DMS79 treated with DMSO at 0.1 percent for 48 hours (cell line): ENCODE measurements at regions not wholly inside any gene's neighbourhood (a gene's known extent, or its start where the extent isn't known, plus 50 kb on each side); places are given as distances from the start of the nearest gene placed in this dataset.

Experiments
- DNase-seq: peaks from one replicate; lab custom pipeline; 2025; lab: John Stamatoyannopoulos, UW

DNA sequence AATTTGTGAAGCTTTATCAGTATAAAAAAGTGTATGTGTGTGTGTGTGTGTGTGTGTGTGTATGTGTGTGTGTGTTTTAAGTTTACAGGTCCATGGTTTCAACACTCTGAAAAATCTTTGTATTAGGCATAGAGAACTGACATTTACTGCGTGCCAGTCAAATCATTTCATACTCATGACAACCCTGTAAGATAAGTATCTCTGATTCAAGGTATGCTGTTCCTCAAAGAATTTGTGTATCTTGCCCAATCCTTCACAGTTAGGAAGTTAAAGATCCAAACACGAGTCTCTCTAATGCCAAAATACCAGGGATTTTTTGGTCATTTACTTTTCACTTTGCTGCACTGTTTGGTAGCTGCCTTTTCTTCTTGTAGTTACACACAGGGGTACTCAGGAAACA lies 1121.3 kb upstream of the AUTS2 start:
- no peak for DNase-seq

DNA sequence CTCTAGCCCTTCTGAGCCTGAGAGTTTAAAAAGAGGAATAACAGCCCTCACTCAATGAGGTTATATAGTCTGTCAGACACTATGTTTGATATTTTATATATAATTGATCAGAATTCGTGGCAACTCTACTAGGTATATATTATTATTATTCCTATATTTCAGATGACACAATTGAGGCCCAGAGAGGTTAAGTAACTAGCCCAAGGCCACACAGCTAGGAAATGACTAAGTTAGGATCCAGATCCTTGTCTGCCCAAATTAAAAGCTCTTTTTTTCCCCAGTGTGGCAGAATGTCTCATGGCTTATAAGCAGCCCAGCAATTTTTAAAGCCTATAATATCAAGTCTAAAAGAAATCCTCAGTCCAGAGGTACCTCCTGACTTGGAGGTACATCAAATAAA lies 1119.9 kb upstream of the AUTS2 start:
- DNase-seq: no peak

DNA sequence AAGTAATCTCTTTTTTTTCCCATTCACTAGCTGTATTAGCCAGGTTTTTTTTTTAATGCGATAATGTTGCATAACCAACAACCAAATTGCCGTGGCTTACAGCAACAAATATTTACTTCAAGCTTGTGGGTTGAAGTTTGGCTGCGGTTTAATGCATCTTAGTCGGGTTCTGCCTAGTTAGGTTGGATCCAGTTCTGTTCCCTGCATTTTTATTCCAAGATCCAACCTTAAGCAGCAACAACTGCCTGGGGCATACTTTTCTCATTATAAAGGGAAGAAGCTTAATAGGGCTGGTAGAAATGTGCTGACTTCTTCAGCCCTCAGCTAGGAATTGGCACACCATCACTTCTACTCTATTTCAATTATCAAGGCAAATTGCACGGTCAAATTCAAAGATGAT lies 1115.5 kb upstream of the AUTS2 start:
- no peak for DNase-seq

DNA sequence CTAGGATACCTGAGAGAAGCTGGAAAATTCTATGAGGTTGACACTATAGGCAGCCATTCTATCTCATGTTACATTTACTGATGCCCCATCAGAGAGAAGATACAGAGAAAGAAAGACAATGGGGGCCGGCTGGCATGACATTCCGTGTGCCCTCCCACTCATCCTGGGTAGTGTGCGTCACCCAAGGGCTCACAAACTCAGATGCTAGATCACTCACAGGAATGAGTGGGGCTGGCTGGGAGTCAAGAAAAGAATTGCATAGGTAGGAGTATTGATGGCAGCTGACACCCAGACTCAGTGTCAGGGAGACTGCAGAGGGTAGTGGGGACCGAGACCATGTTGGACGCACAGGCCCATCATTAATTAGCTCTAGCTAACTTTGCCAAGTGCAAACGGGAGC lies 1113.5 kb upstream of the AUTS2 start:
- DNase-seq: no peak

DNA sequence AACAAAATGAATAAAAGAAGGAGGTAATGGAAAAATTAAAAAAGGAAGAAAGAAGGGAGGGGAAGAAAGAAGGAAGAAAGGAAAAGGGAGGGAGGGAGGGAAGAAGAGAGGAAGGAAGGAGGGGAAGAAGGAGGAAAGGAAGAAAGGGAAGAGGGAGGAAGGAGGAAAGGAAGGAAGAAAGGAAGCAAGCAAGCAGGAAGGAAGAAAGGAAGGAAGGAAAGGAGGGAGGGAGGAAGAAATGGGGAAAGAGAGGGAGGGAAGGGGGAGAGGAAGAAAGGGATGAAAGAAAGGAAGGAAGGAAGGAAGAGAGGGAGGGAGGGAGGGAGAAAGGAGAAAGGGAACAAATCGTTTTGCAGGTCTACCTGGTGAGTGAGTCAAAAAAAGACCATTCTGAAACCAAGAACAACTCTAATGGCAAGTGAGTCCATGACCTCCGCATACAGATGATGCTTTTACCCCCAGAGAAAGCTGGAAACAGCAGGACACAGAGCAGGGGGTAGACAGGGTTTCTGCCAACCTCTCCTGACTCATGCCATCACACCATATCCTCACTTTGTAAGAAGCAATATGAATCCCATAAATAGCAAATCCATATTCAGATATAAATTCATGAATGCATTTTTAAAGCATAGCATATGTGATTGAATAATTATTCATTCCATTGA lies 1112.9 kb upstream of the AUTS2 start:
- no peak for DNase-seq

DNA sequence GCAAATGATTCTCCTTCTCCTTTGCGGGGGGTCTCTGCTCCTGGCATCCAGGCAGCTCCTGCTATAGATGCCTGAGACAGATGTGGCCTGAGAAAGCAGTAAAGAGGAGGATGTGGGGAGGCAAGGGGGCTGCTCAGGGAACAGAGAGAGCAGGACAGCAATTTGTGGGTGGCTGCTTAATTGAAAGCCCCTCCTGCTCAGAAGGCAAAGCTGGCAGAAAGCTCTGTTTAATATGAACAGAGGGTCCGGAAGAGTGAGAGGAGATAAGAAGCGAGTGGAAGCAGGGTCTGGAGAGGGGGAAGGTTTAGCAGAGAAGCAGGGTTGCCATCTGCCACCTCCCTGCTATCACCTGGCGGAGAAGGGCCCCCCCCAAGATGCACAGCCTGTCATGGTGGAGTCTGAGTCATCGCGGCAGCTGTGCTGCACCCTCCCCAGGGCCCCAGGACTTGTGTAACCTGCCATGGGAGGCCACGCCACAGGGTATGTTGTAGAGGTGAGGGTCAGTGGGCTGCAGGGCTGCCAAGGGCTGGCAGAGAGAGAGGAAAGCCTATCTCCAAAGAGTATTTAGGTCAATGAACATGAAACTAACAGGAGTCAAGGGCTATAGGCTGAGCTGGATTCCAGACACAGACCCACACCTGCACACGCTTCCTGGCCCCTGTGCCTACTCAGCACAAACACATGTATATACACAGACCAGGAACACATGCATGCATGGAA lies 1109.8 kb upstream of the AUTS2 start:
- no peak for DNase-seq

DNA sequence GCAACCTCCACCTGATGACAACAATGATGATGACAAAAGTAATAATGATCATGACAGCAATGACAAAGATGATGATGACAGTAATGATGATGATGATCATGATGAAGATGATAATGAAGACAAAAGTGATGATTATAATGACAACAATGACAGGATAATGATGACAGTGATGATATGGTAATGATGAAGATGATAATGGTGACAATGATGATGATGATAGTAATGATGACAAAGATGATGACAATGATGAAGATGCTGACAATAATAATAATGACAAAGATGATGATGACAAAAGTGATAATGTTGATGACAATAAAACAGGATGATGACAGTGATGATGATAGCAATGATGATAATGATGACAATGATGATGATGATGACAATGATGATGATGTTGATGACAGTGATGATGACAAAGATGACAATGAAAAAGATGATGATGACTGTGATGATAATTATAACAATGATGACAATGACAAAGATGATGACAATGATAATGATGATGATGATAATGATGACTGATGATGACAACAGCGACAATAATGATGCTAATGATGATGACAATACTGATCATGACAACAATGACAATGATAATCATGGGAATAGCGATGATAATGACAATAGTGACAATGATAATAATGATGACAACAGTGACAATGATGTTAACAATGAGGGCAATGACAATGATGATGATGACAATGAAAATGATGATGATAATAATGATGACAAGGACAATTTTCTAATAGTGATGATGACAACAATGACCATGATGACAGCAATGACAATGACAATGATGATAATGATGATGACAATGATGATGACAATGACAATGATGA lies 1106.5 kb upstream of the AUTS2 start:
- no peak for DNase-seq

DNA sequence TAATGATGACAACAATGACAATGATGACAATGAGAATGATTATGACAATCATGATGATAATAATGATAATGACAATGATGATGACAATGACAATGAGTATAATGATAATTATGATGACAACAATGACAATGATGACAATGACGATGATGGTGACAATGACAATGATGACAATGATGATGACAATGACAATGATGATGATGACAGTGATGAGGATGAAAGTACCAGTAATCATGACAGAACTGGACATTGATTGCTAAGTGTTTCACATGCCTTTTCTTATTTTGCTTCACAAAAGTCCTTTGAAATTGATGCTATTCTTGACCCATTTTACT lies 1106.0 kb upstream of the AUTS2 start:
- no peak for DNase-seq

DNA sequence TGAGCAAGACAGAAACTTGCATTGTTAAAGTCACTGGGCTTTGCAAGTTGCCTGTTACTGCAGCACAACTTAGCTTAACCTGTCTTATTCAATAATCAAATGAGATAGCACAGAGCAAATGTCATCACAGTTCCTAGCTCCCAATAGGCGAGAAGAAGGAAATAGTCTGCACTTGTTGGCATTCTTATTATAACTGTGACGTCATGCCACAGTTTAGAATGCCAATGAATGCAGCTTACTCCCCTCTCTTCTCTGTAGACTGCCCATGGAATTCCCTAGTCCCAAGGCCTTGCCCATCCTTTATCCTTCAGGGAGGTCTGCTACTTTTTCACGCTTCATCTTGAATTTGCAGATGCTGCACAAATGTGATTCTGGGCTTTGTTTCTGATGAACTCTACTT lies 1094.9 kb upstream of the AUTS2 start:
- DNase-seq: no peak

DNA sequence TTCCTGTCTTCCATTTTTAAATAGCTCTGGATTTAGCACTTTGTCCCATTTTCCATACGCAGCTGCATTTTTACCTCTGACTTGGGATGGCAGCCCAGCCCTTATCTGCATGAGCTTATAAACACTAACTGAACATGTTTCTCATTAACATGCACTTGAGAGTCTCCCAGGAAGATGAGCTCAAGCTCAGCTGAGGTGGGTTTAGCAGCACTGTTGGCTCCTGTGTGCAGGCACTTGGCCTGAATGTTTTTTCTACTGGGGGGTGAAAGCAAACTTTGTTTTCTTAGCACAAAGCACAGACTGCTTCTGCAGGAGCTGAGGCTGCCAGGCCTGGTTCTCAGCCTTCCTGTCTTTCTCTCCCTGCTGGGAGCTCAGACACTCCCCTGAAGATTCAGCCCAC lies 1093.6 kb upstream of the AUTS2 start:
- no peak for DNase-seq

DNA sequence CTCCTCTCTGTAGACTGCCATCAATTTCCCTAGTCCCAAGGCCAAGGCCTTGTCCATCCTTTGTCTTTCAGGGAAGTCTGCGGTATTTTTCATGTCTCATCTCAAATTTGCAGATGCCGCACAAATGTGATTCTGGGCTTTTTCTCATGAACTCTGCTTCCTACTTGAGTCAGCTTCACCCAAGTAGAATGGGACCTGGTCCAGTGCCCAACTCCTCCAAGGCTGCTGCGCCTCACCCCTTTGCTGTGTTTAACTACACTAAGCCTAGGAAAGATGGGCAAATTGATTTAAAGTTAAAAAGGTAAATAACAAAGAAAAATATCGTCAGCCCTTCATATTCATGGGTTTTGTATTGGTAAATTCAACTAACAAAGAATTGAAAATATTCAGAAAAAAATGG lies 1092.6 kb upstream of the AUTS2 start:
- DNase-seq: no peak

DNA sequence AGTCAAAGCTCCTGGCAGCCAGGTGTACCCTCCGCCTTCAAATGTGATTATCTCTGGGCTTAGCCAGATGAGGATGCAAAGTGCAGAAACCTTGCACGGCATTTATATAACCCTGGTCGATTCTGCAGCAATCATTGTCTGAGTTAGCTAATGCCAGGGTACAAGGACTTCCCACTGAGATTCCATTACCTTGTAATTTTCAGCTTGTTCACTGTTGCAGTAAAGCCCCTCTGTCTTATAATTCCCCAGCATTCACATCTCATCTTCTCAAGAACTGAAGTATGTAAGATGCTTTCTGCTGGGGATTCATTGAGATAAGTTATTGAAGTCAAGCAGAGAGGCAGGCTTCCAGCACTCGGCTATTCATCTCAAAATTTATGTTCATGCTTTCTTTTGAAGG lies 1090.6 kb upstream of the AUTS2 start:
- DNase-seq: no peak

DNA sequence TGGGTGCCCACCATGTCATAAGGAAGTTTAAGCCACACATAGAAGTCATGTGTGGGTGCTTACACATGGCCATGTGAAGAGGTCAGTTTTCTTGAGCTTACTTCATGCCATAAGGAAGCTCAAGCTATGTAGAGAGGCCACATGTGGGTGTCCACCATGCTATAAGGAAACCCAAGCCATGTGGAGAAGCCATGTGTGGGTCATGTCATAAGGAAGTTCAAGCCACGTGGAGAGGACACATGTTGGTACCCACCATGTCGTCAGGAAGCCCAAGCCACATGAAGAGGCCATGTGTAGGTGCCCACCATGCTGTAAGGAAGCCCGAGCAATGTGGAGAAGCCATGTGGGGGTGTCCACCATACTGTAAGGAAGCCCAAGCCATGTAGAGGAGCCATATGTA lies 1089.2 kb upstream of the AUTS2 start:
- no peak for DNase-seq

DNA sequence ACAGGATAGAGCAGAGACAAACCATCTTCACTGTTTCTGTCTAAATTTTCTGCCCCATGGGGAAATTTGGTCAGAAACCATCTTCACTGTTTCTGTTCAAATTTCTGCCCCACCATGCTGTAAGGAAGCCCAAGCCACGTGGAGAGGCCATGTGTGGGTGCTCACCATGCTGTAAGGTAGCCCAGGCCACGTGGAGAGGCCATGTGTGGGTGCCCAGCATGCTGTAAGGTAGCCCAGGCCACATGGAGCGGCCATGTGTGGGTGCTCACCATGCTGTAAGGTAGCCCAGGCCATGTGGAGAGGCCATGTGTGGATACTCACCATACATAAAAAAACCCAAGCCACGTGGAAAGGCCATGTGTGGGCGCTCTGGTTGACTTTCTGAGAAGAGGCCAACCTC lies 1088.7 kb upstream of the AUTS2 start:
- no peak for DNase-seq

DNA sequence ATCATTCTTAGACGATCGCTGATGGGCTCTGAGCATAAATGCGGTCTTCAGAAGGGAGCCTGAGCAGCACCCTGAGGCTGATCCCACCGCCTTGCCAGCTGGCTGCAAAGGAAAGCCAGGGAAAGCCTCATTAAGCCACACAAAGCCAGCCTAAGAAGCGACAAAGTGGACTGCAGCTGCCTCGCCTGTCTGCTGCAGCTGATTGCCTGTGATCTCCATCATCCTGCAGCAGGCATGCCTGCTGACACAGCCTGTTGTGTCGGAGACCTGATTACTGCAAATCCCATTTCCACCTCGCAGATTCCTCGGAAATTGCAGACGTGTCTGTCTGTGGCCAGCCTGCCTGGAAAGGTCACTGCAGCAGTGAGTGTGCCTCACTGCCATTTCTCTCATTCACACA lies 1087.0 kb upstream of the AUTS2 start:
- DNase-seq: no peak

DNA sequence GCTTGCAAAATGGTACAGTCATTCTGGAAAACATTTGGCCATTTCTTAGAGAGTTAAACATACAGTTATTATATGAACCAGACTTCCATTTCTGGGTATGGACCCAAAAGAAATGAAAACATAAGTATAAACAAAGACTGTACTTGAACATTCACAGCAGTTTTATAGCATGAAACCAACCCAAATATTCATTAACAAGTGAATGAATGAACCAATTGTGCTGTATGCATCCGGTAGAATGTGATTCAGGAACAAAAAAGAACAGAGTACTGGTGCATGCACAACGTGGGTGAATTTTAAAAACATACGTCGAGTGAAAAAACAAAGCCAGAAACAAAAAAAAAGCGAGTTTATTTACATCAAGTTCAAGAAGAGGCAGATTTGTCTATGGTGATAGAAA lies 1085.8 kb upstream of the AUTS2 start:
- DNase-seq: no peak

DNA sequence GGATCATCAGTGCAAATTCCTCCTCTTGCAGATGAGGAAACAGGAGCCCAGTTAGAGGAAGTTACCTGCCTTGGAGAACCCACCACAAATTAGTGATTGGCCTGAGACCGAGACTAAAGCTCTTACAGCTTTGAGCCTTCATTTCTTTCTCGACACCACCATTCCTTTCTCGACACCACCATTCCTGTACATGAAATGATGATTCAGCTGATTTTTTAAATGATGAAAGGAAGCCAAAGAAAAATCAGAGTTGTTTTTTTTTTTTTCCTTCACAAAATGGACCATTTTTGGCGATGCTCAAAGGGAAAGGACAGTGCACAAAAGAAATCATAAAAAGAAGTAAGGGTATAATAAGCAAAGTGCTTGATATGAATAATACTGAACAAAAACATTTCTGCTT lies 1080.2 kb upstream of the AUTS2 start:
- no peak for DNase-seq

DNA sequence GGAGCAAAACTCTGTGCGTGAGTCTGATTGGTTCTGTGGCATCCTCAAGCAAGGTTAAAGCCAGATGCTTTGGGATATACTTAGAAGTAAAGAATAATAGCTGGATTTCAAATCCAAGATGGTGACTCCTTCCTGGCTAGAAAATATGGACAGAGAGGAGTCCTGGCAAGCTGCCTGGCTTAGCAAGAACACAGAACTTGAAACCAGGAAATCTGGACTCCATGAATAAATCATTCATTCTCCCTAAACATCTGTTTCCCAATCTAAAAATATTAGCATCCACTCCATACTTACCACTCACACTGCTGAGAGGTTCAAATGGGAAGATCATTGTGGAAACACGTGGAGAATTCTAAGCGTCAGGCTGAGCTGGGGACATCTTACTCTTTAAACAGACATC lies 1074.1 kb upstream of the AUTS2 start:
- no peak for DNase-seq

DNA sequence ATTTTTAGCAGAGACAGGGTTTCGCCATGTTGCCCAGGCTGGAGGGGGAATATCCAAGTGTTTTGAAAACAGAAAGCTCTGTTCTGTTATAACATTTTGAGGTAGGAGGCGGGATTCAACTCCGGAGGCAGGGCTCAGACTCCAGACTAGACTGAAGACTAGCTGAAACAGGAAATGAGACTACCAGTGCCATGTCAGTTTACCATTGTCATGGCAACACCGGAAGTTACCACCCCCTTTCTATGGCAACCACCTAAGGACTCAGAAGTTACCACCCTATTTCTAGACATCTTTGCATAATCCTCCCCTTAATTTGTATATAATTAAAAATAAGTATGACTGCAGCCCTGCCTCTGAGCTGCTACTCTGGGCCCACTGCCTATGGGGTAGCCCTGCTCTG lies 1069.1 kb upstream of the AUTS2 start:
- DNase-seq: no peak

DNA sequence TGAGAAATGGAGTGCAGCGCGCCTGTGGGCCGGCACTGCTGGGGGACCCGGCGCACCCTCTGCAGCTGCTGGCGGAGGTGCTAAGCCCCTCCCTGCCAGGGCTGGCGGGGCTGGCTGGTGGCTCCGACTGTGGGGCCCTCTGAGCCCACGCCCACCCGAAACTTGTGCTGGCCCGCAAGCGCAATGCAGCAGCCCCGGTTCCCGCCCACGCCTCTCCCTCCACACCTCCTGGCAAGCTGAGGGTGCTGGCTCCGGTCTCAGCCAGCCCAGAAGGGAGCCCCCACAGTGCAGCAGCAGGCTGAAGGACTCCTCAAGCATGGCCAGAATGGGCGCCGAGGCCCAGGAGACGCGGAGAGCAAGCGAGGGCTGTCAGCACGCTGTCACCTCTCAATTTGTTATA lies 1063.0 kb upstream of the AUTS2 start:
- no peak for DNase-seq

DNA sequence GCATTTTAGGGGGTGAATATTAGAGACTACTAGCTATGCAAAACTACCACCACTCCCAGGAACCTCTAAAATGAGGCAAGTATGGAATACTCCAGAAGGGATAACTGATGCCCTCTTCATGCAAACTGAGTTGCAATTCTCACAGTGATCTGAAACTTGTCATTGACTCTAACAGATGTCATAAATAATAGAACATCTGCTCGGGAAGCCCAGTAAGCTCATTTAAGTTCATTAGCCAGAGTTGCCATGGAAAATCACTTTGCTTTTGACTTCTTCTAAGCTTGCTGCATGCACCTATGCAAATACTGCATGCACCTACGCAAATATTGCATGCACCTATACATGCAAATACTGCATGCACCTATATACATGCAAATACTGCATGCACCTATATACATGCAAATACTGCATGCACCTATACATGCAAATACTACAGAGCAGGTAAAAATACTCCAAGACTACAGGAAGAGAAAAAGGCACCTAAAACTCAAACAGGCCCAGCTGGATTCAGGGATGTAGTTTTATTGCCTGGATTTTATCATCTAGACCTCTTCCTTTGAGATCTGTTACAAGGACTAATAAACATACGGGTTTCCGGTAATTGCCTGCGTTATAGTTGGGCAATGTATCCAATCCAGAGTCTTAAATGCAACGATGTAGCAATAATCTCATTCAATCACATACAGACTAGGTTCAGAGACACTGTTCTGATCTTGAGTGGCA lies 1061.1 kb upstream of the AUTS2 start:
- no peak for DNase-seq

DNA sequence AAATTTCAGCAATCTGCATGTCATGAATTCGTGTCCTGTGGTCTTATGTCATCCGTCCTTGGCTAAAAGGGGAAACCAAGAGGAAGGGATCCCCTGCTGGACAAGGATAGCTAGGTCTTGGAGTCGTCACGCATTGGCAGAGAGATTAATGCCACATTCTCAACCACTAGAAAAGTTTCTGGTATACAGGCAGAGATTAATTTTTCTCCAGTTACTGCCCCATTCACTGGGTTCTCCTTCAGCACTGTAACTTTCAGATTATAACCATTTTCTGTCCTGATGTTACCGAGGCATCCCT lies 1060.6 kb upstream of the AUTS2 start:
- DNase-seq: no peak

DNA sequence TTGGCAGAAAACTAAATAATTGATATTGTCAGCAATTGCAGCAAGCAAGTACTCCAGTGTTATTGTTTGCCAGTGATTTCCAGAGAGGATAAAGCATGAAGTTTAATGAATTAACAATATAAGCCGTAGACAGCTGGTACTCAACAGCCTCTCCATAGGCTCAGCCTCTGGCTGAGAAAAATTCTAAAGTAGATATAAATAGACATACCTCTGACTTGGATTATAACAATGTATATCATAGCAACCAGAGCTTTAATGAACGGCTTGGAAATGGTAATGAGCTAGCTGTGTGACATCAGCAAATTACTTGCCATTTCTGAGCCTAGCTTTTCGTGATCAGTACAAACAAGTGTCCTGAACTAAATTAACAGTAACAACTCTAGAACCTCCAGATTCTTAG lies 1055.4 kb upstream of the AUTS2 start:
- DNase-seq: no peak
